Daoy (cell line): ENCODE measurements at regions not wholly inside any gene's neighbourhood (a gene's known extent, or its start where the extent isn't known, plus 50 kb on each side); places are given as distances from the start of the nearest gene placed in this dataset.
A peak's percentile ranks its signal among the peaks of the same experiment; 100 is the strongest.

Source experiments
- DNase-seq: peaks from one replicate; pipeline ENCODE4 v3.0.0-alpha.2; 2015; ENCODE audit warnings: low read depth

DNA sequence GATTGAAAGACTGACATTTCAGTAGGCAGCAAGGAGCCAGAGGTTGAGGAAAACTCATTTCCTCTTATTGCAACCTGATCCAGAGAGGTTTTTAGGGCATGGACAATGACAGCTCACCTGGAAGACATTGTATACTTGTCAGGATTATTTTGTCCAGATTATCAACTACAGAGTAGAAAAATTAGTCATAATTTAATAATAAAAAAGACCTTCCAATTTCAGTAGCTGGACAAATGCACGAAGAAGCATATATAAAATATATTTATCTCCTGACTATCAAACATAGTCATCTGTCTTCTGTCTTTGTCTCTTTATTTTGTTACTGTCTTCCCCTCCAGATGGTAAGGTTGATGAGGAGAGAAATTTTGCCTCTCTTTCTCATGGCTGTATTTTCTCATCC is 330.6 kb upstream of the RAG2 start:
- no peak for DNase-seq

DNA sequence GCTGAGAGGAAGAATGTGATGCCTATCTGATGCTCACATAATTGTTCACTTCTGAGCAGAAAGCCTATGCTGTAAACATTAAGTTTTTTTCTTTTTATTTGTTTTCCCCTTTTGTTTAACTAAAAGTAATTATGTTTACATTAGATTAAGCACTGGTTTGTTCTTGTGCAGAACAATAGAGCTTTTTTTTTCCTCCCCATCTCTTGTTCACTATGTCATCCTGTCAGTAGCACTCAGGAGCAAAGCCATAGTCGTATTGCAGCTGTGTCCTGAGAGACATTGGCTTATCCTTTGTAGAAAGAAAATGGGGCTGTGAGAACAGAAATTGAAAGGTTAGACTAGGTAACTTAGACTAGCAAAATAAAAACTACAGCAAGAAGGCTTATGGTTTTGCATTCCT is 301.8 kb upstream of the RAG2 start:
- no peak for DNase-seq

GRCh38 chr11:36890841-36891240 is 292.8 kb upstream of the RAG2 start:
- DNase-seq = no peak

DNA sequence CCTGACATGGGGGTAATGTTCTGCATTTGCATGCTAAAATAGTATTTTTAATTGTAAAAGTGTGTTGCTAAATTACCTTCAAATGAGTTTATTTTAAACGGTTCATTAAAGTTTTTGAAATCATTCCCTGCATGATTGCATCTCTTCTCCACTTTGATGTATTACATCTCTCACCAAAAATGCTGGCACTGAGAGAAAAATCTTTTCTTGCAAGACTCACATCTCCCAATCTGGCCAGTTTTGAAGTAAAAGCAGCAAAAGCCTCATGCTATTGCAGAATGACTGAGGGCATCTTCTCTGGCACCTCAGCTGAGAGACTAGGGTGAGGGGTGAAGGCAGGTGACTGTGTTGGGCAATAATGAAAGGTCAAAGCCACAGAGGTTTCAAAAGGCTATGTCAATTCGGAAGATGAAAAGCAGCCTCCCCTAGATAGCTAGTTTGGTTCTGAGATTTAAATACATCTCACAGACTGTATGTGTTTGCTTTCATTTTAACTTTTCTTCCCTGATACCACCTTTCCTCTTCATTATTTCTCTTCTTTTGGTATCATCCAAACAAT is 292.2 kb upstream of the RAG2 start:
- no peak for DNase-seq

- no peak for DNase-seq
Measured at GRCh38 chr11:36885154-36885553, 287.1 kb upstream of the RAG2 start.

- no peak for DNase-seq
Measured at GRCh38 chr11:36878737-36879136, 280.7 kb upstream of the RAG2 start.

DNA sequence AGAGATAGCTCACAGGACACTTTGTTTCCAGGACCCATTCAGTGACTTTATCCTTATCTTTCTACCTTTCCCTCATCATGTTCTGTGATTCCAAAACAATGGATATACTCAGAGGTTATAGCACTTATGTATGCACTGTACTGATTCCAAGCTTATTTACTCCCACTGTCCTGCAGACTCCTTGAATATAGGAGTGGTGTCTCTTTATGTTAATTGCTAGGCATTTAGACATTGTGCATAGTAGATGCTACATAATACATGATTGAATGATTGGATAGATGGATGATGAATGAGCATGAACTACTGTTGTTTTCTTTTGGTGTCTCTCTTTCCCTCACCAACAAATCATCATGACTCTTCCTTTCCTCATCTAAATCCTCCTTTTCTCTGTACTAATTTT is 279.1 kb upstream of the RAG2 start:
- DNase-seq = no peak

DNA sequence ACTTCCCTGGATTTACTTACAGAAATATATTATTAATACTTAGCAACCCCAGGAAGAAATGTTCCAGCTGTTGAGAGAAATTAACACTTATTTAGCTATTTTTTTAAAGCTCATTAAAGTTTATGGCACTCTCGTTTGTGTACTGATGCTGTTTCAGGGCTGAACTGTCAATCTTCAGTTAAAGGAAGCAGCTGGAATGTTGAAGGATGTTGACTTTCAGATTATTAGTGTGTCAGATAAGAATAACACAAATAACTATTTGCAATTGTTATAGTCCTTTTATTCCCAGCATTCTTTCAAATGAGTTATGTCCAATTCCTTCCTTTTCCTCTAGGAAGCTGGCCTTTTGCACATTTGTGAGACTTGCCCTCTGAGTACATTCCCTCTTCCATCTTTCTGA is 278.2 kb upstream of the RAG2 start:
- DNase-seq = no peak

DNA sequence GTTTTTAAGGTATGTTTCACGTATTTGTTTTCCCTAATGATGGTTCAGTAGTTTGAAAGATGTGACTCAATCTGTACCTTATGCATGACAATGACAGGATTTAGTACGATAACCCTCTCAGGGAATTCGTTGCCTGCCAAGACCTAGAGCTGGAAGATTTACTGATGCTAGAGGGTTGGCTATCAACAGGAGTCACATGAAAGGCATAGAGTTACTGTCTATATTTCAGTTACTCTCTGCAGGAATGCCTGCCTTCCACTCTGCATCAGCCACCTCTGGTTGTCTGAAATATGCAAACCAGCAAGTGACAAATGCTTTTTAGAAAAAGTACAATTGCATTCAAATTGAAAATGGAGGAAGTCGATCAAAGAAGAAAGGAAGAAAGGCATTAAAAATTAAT is 276.3 kb upstream of the RAG2 start:
- no peak for DNase-seq

DNA sequence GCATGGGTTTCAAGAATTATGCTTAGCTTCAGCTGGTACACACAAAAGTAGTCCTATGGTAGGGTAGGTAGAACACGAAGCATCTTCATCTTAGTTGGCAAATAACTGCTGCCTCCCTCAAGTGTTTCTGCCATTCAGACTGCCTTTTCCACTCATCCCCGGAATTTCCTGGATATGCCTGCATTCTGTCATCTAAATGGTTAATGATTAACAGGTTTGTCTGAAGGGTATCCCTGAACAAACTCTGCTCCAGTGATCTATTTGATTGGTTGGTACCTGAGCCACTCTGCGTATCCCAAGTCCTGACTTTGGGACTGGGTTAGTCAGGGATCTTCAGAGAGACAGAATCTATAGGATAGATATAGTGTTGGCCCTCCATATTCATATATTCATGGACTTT is 272.3 kb upstream of the RAG2 start:
- DNase-seq = no peak

GRCh38 chr11:36868380-36868779 is 270.3 kb upstream of the RAG2 start:
- DNase-seq = no peak

- DNase-seq = no peak
Measured at GRCh38 chr11:36865846-36866245, 267.8 kb upstream of the RAG2 start.

DNA sequence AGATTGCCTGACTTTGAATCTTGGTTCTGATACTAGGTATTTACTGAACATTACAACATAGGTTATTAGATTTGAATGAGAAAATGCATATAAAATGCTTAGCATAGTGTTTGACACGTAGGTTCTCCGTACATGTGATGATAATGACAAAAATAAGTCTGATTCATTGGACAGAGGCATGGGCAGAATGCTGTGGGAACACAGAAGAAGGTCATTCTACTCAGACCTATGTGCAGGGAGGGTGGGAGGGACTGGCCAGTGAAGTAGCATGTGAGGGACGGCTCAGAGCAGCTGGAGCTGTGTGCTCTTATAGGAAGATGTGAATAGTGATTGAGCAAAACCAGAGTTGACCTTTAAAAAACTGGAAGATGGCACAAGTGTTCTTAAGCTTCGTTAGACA is 256.8 kb upstream of the RAG2 start:
- DNase-seq = no peak

GRCh38 chr11:36848660-36849059 is 250.6 kb upstream of the RAG2 start:
- no peak for DNase-seq

DNA sequence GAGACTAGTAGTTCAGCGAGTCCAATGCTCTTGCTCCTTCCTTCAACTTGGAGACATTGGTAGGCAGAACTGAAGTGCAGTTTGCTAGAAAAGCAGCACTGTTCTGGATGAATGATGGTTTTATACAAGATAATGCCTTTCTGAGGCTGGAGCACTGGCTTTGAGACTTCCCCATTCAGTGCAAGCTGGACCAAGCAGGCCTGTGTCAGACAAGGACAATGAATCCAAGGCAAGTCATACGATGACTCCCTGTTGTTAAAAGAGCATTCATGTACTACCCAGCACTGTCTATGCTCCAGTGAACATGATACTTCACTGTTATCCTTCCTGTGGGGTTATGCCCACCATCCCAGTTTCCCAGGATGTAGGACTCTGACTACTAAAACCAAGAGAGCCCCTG is 242.3 kb upstream of the RAG2 start:
- DNase-seq = no peak

DNA sequence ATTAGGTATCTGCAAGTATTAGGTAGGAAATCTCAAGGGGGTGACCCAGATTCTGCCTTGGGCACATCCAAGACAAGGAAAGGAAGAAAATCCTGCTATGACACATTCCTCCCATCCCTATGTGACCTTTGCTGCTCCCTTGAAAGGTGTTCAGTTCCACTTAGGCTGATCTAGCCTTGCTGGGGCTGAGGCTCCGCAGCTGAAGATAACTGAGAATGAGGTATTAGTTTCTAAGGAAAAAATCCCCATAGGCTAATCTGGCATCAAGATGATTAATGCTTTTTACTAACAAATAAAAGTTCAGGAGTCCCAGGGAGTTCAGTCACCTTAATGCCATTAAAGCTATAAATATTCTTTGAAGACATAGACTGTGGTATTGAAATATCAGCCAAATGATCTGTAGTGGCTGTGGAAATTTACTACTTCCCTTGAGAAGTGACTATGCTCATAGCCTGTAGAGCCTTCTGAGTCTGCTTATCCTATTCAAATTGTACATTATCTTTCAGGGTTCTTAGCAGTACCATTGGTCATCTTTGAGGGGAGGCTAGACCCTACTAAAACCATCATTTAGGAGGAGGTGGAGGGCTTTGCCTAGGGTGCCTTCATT is 239.9 kb upstream of the RAG2 start:
- DNase-seq = no peak

- DNase-seq = no peak
Measured at GRCh38 chr11:36825251-36825650, 227.2 kb upstream of the RAG2 start.

DNA sequence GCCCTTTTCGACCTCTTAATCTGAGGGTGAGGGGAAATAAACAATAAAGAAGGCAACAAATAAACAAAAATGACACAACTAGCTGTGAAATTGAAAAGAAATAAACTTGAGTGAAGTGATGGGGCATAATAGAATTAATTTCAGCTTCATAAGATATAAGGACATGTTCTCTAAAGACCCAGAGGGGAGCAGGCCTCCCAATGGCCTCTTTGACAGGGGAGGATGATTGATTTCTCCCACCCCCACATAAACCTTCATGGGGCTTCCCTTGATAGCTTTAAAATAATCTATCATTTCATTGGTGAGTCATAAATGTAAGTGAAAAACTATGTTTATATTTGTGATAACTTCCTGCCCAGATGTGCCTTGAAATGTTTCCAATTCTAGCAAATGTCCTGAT is 226.3 kb upstream of the RAG2 start:
- DNase-seq = no peak

DNA sequence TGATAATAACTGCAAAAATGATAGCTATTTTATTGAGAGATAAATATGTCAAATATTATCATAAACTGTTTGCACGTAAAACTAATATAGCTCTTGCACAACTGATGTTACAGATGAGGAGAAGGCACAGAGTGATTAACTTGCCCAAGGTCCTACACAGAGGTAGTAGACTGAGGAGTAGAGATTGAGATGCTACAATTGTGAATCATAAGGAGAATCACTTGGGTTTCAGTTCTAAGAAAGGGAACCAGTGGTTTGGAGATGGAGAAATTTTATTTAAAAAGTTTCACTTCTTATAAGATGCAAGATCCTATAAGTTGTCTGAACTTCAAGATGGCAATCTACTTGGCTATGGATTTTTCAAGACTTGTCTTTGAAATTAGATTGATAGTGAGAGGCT is 224.8 kb upstream of the RAG2 start:
- DNase-seq = no peak

GRCh38 chr11:36818410-36818809 is 220.4 kb upstream of the RAG2 start:
- DNase-seq = peak; percentile 17

DNA sequence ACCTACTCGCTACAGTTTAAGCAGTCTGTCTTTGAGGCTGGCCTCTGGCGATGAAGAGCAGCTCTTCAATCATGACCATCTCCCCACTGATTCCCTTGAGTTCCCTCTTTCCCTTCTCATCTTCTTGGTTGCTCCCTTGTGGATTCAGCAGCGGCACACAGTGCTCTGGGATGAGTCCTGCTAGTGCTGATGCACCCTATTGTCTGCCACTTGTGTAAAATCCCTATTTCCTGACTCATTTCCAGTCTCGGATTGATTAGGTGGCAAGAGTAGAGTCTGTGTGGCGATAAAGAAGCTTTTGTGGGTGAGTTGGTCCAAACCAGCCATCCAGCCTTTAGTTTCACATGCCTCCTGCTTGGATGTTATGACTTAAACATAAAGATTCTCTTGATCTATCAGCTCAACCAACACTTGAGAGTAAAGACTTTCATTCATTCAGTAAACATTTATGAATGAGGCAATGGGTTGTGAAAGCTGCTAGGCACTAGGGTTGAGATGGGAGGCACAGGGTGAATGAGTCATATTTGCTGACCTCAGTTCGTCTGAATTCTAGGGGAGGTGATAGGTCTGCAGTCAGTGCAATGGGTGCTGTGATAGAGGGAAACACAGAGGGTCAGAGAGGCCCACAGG is 219.4 kb upstream of the RAG2 start:
- DNase-seq = peak; percentile 46

GRCh38 chr11:36809303-36809702 is 211.3 kb upstream of the RAG2 start:
- no peak for DNase-seq

- no peak for DNase-seq
Measured at GRCh38 chr11:36807871-36808270, 209.8 kb upstream of the RAG2 start.

DNA sequence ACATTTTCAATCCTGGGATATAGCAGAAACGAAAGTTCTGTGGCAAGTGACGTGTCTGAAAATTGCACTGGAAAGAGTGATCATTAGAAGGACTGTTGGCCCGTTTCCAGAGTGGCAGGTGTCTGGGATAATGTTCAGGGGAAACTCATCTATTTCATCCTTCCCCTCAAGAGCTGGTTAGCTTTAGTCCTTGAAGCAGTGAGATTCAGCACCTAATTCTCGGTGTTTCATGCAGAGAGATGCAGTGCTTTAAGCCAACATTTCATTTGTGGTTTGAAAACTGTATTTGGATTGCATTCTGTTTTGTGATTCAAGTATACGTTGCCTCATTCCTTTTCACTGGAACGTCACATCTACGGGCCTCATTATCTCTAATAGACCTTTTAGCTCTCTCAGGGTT is 205.0 kb upstream of the RAG2 start:
- peak; percentile 6 for DNase-seq
